Muscle of leg (tissue), 3 donors: ENCODE measurements at regions not wholly inside any gene's neighbourhood (a gene's known extent, or its start where the extent isn't known, plus 50 kb on each side); places are given as distances from the start of the nearest gene placed in this dataset.
"Not testable (repeated sequence)": the region's sequence is repeated elsewhere in the genome, so short reads cannot be mapped to it uniquely, and the experiment has no call there.

Source experiments
- DNase-seq: peaks from one replicate; pipeline ENCODE4 v3.0.0; 2013
- H3K27ac ChIP-seq: one replicate; pipeline ENCODE4 v1.5.1; 2013; ENCODE audit warnings: mild to moderate bottlenecking, low read length, control low read depth
- H3K27me3 ChIP-seq: one replicate; pipeline ENCODE4 v1.6.1; 2013; ENCODE audit warnings: low read length; ENCODE audit not compliant: control insufficient read depth, insufficient read depth
- H3K36me3 ChIP-seq: one replicate; pipeline ENCODE4 v1.6.1; 2013; ENCODE audit warnings: low read length; ENCODE audit not compliant: control insufficient read depth, insufficient read depth
- H3K4me1 ChIP-seq: one replicate; pipeline ENCODE4 v1.6.1; 2013; ENCODE audit warnings: low read length; ENCODE audit not compliant: control insufficient read depth, insufficient read depth
- H3K4me3 ChIP-seq: one replicate; pipeline ENCODE4 v1.5.1; 2013; ENCODE audit warnings: low read length, control low read depth
- H3K9me3 ChIP-seq: replicated peaks from 2 replicates; pipeline ENCODE4 v1.6.1; 2013; ENCODE audit warnings: low read depth, low read length; ENCODE audit not compliant: control insufficient read depth
- WGBS: methylation state at CpG from one replicate; pipeline ENCODE4 v1.1.5; 2013; ENCODE audit warnings: missing lambda C conversion rate; ENCODE audit not compliant: insufficient coverage; 5-methylcytosine and 5-hydroxymethylcytosine counted together

- DNase-seq, result no peak
- Histone ChIP-seq H3K4me3 (no peak overlapping the region), H3K9me3 (no peaks in the 10 kb centered on the region), H3K36me3 (no peaks in the 10 kb centered on the region), H3K27ac (no peak overlapping the region), H3K27me3 (peaks cover 4% of the 10 kb centered on the region), H3K4me1 (no peaks in the 10 kb centered on the region)
- 78% methylated on average over 1 of the region's 2 CpGs for WGBS
These were observed 655.2 kb downstream of the TBC1D22A start for GRCh38 chr22:47417699-47418098.

GRCh38 chr22:47411006-47411405 lies 648.6 kb downstream of the TBC1D22A start:
- no peaks in the 10 kb centered on the region for H3K36me3 ChIP-seq
- H3K4me3 ChIP-seq, result no peak overlapping the region
- no peak for DNase-seq
- WGBS, result 84% methylated on average over 6 of the region's 8 CpGs
- H3K27ac ChIP-seq, result no peak overlapping the region
- no peaks in the 10 kb centered on the region for H3K4me1 ChIP-seq
- H3K9me3 ChIP-seq, result no peaks in the 10 kb centered on the region
- peaks cover 9% of the 10 kb centered on the region for H3K27me3 ChIP-seq

- no peaks in the 10 kb centered on the region for H3K4me1 ChIP-seq
- H3K36me3 ChIP-seq, result no peaks in the 10 kb centered on the region
- H3K27me3 ChIP-seq, result peaks cover 9% of the 10 kb centered on the region
- H3K9me3 ChIP-seq, result no peaks in the 10 kb centered on the region
- 74% methylated on average over 10 of the region's 12 CpGs for WGBS
- H3K27ac ChIP-seq, result no peak overlapping the region
- DNase-seq, result no peak
- H3K4me3 ChIP-seq, result no peak overlapping the region
These were observed 647.3 kb downstream of the TBC1D22A start for GRCh38 chr22:47409539-47410275.

- Histone ChIP-seq H3K27ac (no peak overlapping the region), H3K4me3 (no peak overlapping the region), H3K4me1 (no peaks in the 10 kb centered on the region), H3K36me3 (no peaks in the 10 kb centered on the region), H3K27me3 (peaks cover 9% of the 10 kb centered on the region), H3K9me3 (no peaks in the 10 kb centered on the region)
- no peak for DNase-seq
- 84% methylated on average over 7 of the region's 7 CpGs for WGBS
These were observed 646.0 kb downstream of the TBC1D22A start for GRCh38 chr22:47408409-47408808.

- DNase-seq, result no peak
- Histone ChIP-seq H3K27ac (no peak overlapping the region), H3K27me3 (peaks cover 9% of the 10 kb centered on the region), H3K4me1 (no peaks in the 10 kb centered on the region), H3K36me3 (no peaks in the 10 kb centered on the region), H3K4me3 (no peak overlapping the region), H3K9me3 (no peaks in the 10 kb centered on the region)
- 67% methylated on average over 1 of the region's 6 CpGs for WGBS
These were observed 645.1 kb downstream of the TBC1D22A start for GRCh38 chr22:47407461-47408025.

- no peaks in the 10 kb centered on the region for H3K9me3 ChIP-seq
- H3K4me1 ChIP-seq, result no peaks in the 10 kb centered on the region
- H3K36me3 ChIP-seq, result no peaks in the 10 kb centered on the region
- H3K4me3 ChIP-seq, result no peak overlapping the region
- peaks cover 6% of the 10 kb centered on the region for H3K27me3 ChIP-seq
- H3K27ac ChIP-seq, result no peak overlapping the region
- 69% methylated on average over 8 of the region's 11 CpGs for WGBS
- no peak for DNase-seq
These were observed 644.4 kb downstream of the TBC1D22A start for GRCh38 chr22:47406896-47407295.

- no peak for DNase-seq
- 89% methylated on average over 10 of the region's 12 CpGs for WGBS
- no peak overlapping the region for H3K4me3 ChIP-seq
- no peaks in the 10 kb centered on the region for H3K4me1 ChIP-seq
- no peak overlapping the region for H3K27ac ChIP-seq
- no peaks in the 10 kb centered on the region for H3K9me3 ChIP-seq
- H3K27me3 ChIP-seq, result peaks cover 6% of the 10 kb centered on the region
- no peaks in the 10 kb centered on the region for H3K36me3 ChIP-seq
These were observed 643.9 kb downstream of the TBC1D22A start for GRCh38 chr22:47406180-47406834.

- WGBS, result 74% methylated on average over 11 of the region's 15 CpGs
- H3K36me3 ChIP-seq, DNase-seq, H3K4me3 ChIP-seq, H3K9me3 ChIP-seq, H3K27me3 ChIP-seq, H3K27ac ChIP-seq, H3K4me1 ChIP-seq: not testable (repeated sequence)
These were observed 642.8 kb downstream of the TBC1D22A start for GRCh38 chr22:47405222-47405621.

GRCh38 chr22:47402876-47403525 lies 640.6 kb downstream of the TBC1D22A start:
- H3K27me3 ChIP-seq, result peaks cover 6% of the 10 kb centered on the region
- DNase-seq, result no peak
- no peaks in the 10 kb centered on the region for H3K4me1 ChIP-seq
- no peaks in the 10 kb centered on the region for H3K9me3 ChIP-seq
- H3K4me3 ChIP-seq, result no peak overlapping the region
- H3K27ac ChIP-seq, result no peak overlapping the region
- WGBS, result 86% methylated on average over 14 of the region's 14 CpGs
- no peaks in the 10 kb centered on the region for H3K36me3 ChIP-seq
